ENCODE measurements at regions not wholly inside any gene's neighbourhood (a gene's known extent, or its start where the extent isn't known, plus 50 kb on each side); places are given as distances from the start of the nearest gene placed in this dataset.
"Not testable (repeated sequence)": the region's sequence is repeated elsewhere in the genome, so short reads cannot be mapped to it uniquely, and the experiment has no call there.

GRCh38 chr3:84304214-84304613, 654.6 kb upstream of the CADM2 start:
- intact Hi-C loops (cut with micrococcal nuclease), result no loop called here
- H3K27ac Mint-ChIP-seq, result no peak overlapping the region
- no peaks in the 10 kb centered on the region for H3K36me3 ChIP-seq (ENCODE audit: control insufficient read depth, insufficient read depth, low read length)
- no peaks in the 10 kb centered on the region for H3K36me3 Mint-ChIP-seq
- H3K9me3 ChIP-seq (ENCODE audit: control insufficient read depth, insufficient read depth, low read length), result peaks cover 3% of the 10 kb centered on the region
- no peak for TF ChIP-seq CTCF (IDR thresholded peaks at IDR 0.05)
- H3K4me1 ChIP-seq (ENCODE audit: control insufficient read depth, insufficient read depth, low read length), result no peaks in the 10 kb centered on the region
- no peak for ATAC-seq
- H3K27me3 ChIP-seq (ENCODE audit: control insufficient read depth, insufficient read depth, low read length), result no peaks in the 10 kb centered on the region
- H3K27me3 Mint-ChIP-seq (ENCODE audit: low read depth in 2 of 2), result no peaks in the 10 kb centered on the region
- 96% methylated on average over 10 of the region's 11 CpGs for WGBS (ENCODE audit: insufficient coverage)
- H3K4me3 ChIP-seq (ENCODE audit: low read length), result no peak overlapping the region
- no peak for DNase-seq
- H3K27ac ChIP-seq (ENCODE audit: low read length), result no peak overlapping the region
- no peaks in the 10 kb centered on the region for H3K4me1 Mint-ChIP-seq
- H3K4me3 Mint-ChIP-seq, result no peak overlapping the region
- peaks cover 6 to 10% of the 10 kb centered on the region in 2 donors for H3K9me3 Mint-ChIP-seq

GRCh38 chr3:84307339-84307738, 651.5 kb upstream of the CADM2 start:
- H3K36me3 Mint-ChIP-seq, result no peaks in the 10 kb centered on the region
- Histone ChIP-seq H3K27ac (ENCODE audit: low read length) (no peak overlapping the region), H3K9me3 (ENCODE audit: control insufficient read depth, insufficient read depth, low read length) (peaks cover 3% of the 10 kb centered on the region), H3K27me3 (ENCODE audit: control insufficient read depth, insufficient read depth, low read length) (no peaks in the 10 kb centered on the region), H3K4me3 (ENCODE audit: low read length) (no peak overlapping the region), H3K36me3 (ENCODE audit: control insufficient read depth, insufficient read depth, low read length) (no peaks in the 10 kb centered on the region), H3K4me1 (ENCODE audit: control insufficient read depth, insufficient read depth, low read length) (no peaks in the 10 kb centered on the region)
- H3K4me1 Mint-ChIP-seq, result no peaks in the 10 kb centered on the region
- no peak overlapping the region for H3K27ac Mint-ChIP-seq
- no peak overlapping the region for H3K4me3 Mint-ChIP-seq
- peaks cover 6 to 11% of the 10 kb centered on the region in 2 donors for H3K9me3 Mint-ChIP-seq
- no peaks in the 10 kb centered on the region for H3K27me3 Mint-ChIP-seq (ENCODE audit: low read depth in 2 of 2)
- DNase-seq (no peak), ATAC-seq (no peak)
- no CpG with 5 or more reads among the region's 1 CpG for WGBS (ENCODE audit: insufficient coverage)
- no peak for TF ChIP-seq CTCF (IDR thresholded peaks at IDR 0.05)
- intact Hi-C loops (cut with micrococcal nuclease), result no loop called here

GRCh38 chr3:84308379-84308778, 650.4 kb upstream of the CADM2 start:
- peaks cover 4 to 8% of the 10 kb centered on the region in 2 donors for H3K9me3 Mint-ChIP-seq
- DNase-seq (no peak), ATAC-seq (no peak)
- no peaks in the 10 kb centered on the region for H3K27me3 Mint-ChIP-seq (ENCODE audit: low read depth in 2 of 2)
- H3K4me1 Mint-ChIP-seq, result no peaks in the 10 kb centered on the region
- peaks cover 3% of the 10 kb centered on the region for H3K9me3 ChIP-seq (ENCODE audit: control insufficient read depth, insufficient read depth, low read length)
- H3K27me3 ChIP-seq (ENCODE audit: control insufficient read depth, insufficient read depth, low read length), result no peaks in the 10 kb centered on the region
- no peaks in the 10 kb centered on the region for H3K4me1 ChIP-seq (ENCODE audit: control insufficient read depth, insufficient read depth, low read length)
- H3K4me3 ChIP-seq (ENCODE audit: low read length), result no peak overlapping the region
- intact Hi-C loops (cut with micrococcal nuclease), result no loop called here
- no peaks in the 10 kb centered on the region for H3K36me3 Mint-ChIP-seq
- no peak overlapping the region for H3K27ac Mint-ChIP-seq
- TF ChIP-seq CTCF (IDR thresholded peaks at IDR 0.05), result no peak
- no peak overlapping the region for H3K27ac ChIP-seq (ENCODE audit: low read length)
- H3K4me3 Mint-ChIP-seq, result no peak overlapping the region
- H3K36me3 ChIP-seq (ENCODE audit: control insufficient read depth, insufficient read depth, low read length), result no peaks in the 10 kb centered on the region
- 58% methylated on average over 3 of the region's 3 CpGs for WGBS (ENCODE audit: insufficient coverage)

- no peaks in the 10 kb centered on the region for H3K36me3 Mint-ChIP-seq
- Histone ChIP-seq H3K4me3 (ENCODE audit: low read length) (no peak overlapping the region), H3K27ac (ENCODE audit: low read length) (no peak overlapping the region), H3K36me3 (ENCODE audit: control insufficient read depth, insufficient read depth, low read length) (no peaks in the 10 kb centered on the region), H3K9me3 (ENCODE audit: control insufficient read depth, insufficient read depth, low read length) (no peaks in the 10 kb centered on the region), H3K4me1 (ENCODE audit: control insufficient read depth, insufficient read depth, low read length) (no peaks in the 10 kb centered on the region), H3K27me3 (ENCODE audit: control insufficient read depth, insufficient read depth, low read length) (no peaks in the 10 kb centered on the region)
- DNase-seq, result no peak
- no peaks in the 10 kb centered on the region for H3K4me1 Mint-ChIP-seq
- no peak overlapping the region for H3K4me3 Mint-ChIP-seq
- 48% methylated on average over 2 of the region's 2 CpGs for WGBS (ENCODE audit: insufficient coverage)
- no peaks in the 10 kb centered on the region for H3K27me3 Mint-ChIP-seq (ENCODE audit: low read depth in 2 of 2)
- H3K27ac Mint-ChIP-seq, result no peak overlapping the region
- no peak for ATAC-seq
- peaks cover 10 to 17% of the 10 kb centered on the region in 2 donors for H3K9me3 Mint-ChIP-seq
- intact Hi-C loops (cut with micrococcal nuclease), result no loop called here
- no peak for TF ChIP-seq CTCF (IDR thresholded peaks at IDR 0.05)
Observed at GRCh38 chr3:84318273-84318809, 640.4 kb upstream of the CADM2 start.

GRCh38 chr3:84365563-84366278, 593.1 kb upstream of the CADM2 start:
- intact Hi-C loops (cut with micrococcal nuclease); DNase-seq; H3K4me3 ChIP-seq (ENCODE audit: low read length); ATAC-seq; H3K27me3 Mint-ChIP-seq (ENCODE audit: low read depth in 2 of 2); H3K27ac Mint-ChIP-seq; H3K4me3 Mint-ChIP-seq; H3K27ac ChIP-seq (ENCODE audit: low read length); H3K4me1 ChIP-seq (ENCODE audit: control insufficient read depth, insufficient read depth, low read length); H3K27me3 ChIP-seq (ENCODE audit: control insufficient read depth, insufficient read depth, low read length); H3K36me3 ChIP-seq (ENCODE audit: control insufficient read depth, insufficient read depth, low read length); H3K4me1 Mint-ChIP-seq: not testable (repeated sequence)
- Mint-ChIP-seq H3K9me3 (peaks cover 18 to 21% of the 10 kb centered on the region in 2 donors), H3K36me3 (peaks cover 28% of the 10 kb centered on the region)
- peaks cover 11% of the 10 kb centered on the region for H3K9me3 ChIP-seq (ENCODE audit: control insufficient read depth, insufficient read depth, low read length)
- WGBS (ENCODE audit: insufficient coverage), result 72% methylated on average over 9 of the region's 9 CpGs

All from natural killer cell (primary cell).